Right lung (tissue), 2 donors: ENCODE measurements at regions not wholly inside any gene's neighbourhood (a gene's known extent, or its start where the extent isn't known, plus 50 kb on each side); places are given as distances from the start of the nearest gene placed in this dataset.
A peak's percentile ranks its signal among the peaks of the same experiment; 100 is the strongest.

Source experiments
- DNase-seq, 2 donors: peaks; one replicate each; pipeline ENCODE4 v3.0.0-alpha.2; 2013

GRCh38 chr12:105744371-105745058 lies 394.2 kb downstream of the NUAK1 start:
- DNase-seq: no peak

DNA sequence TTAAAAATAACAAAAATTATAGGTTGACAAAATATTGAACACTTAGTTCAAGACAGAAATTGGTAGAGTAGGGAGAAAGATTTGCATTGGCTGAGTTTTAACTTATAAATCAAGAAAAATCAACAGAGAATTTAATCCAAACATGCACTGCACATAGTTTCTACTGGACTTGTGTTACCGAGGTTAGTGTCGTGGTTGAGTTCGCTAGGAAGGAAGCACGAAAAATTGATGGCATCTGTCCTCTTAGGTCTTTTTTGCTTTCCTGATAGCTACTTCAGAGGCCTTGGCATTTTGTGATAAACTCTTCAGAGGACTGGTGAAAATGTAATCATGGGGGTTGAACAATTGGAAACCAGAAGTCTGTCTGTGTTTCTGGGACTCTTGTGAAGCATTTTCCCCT lies 392.9 kb downstream of the NUAK1 start:
- DNase-seq: no peak

- no peak for DNase-seq
Measured at GRCh38 chr12:105748806-105749600, 389.8 kb downstream of the NUAK1 start.

DNA sequence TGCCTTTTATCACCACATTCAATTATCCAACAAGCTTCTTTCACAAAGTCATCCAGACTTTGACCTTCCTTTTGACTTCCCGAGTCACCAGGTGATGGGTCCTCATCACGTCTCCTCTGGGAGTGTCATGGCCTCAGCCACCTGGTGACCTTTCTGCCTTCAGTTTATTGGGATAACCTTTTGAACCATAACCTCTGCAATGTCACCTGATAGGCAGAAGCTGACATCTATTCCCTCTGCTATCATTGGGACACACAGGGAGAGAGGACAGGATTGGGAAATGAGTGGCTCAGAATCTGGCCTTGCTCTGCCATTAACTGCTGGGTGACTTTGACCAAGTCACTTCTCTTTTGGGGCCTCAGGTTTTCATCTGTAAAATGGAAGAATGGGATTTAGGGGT lies 388.7 kb downstream of the NUAK1 start:
- DNase-seq: no peak

- no peak for DNase-seq
Measured at GRCh38 chr12:105754313-105754712, 384.4 kb downstream of the NUAK1 start.

- no peak for DNase-seq
Measured at GRCh38 chr12:105756961-105757360, 381.8 kb downstream of the NUAK1 start.

DNA sequence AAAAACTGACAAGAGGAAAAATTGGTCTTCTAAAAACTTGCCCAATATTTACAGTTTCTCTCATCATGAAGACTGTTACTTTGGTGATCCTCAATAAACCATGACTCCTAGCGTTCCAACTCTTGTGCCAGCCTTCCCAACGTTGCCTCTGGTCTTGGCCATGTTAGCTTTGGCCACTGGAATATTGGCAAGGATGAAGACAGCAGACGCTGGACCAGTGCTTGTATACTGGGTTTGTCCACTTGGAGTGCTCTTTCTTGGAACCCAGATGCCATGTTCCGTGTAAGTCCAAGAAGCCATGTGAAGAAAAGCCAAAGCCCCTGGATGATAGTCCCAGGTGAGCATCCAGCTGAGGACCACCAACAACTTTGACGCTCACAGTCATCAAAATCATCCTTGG lies 379.6 kb downstream of the NUAK1 start:
- no peak for DNase-seq

GRCh38 chr12:105761075-105761474 lies 377.7 kb downstream of the NUAK1 start:
- DNase-seq: no peak

- no peak for DNase-seq
Measured at GRCh38 chr12:105764216-105764835, 374.4 kb downstream of the NUAK1 start.

GRCh38 chr12:105765053-105766014 lies 373.4 kb downstream of the NUAK1 start:
- DNase-seq: no peak

- no peak for DNase-seq
Measured at GRCh38 chr12:105766029-105766428, 372.7 kb downstream of the NUAK1 start.

DNA sequence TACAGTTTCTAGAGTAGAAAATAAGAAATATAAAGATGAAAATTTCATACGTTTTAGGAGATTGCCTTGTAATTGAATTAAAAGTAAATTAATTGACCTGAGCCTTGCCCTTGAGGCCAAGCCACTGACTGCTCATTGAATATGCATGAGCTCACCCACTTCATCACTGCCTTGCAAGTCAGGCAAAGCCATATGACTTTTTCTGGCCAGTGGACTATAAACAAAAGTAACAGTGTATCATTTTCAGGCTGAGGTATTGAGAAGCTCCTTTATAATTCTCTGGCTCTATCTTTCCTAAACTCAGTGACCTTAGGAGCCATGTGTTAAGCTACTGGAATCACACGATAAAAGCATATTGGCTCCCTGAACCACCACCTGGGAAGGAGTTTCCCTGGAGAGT lies 369.3 kb downstream of the NUAK1 start:
- no peak for DNase-seq

DNA sequence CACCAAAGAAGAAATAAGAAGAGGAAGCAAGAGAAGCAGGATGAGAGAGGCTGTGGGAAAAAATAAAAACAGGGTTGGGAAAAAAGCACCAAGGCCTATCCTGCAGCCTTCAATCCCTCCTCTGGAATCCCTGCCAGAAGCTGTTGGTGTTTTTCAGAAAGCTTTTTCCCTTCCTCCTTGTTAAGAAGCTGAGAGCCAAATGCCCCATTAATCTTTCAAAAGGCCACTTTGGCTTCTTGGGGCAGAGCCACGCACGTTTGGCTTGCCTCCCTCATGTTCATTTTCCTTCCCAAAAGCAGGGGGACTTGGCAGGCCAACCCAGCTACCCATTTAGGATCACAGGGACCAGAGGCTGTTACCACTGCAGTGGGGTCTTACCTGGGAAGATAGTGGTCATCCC lies 365.3 kb downstream of the NUAK1 start:
- DNase-seq: no peak

DNA sequence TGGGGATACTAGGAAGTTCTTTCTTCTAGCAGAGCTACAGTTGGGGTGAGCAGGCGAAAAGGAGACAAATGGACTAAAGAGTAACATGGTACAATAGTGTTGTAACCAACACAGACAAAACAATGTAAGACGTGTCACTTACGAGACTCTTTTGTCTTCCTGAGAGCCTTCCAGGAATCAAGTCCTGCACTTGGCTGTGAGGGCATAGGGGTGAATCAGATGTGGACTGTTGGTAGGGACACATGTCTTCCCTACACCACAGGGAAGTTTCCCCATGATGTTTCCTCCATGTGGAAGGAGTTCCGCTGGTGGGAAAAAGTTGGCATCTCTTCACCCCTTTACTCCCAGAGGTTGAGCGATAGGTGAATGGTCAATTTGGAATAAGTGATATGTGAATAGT lies 364.7 kb downstream of the NUAK1 start:
- no peak for DNase-seq

DNA sequence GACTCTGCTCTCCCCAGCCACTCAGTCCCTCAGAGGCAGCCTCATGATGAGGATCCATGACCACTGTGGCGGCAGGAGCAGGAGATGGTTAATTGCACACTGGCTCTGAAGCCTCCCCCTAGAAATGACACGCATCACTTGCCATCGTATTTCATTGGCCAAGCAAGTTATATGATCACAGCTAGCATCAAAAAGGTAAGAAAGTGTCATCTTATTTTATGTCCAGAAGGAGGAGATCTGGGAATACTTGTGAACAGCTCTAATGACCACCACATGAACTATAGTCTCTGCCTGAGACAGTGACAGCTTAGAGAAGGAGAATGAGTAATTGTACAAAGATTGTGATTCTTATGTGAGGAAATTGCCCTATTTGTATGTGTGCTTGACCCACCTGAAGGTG lies 363.4 kb downstream of the NUAK1 start:
- no peak for DNase-seq

GRCh38 chr12:105783983-105784947 lies 354.5 kb downstream of the NUAK1 start:
- peak in 1 of 2 donors; percentile 6 for DNase-seq

DNA sequence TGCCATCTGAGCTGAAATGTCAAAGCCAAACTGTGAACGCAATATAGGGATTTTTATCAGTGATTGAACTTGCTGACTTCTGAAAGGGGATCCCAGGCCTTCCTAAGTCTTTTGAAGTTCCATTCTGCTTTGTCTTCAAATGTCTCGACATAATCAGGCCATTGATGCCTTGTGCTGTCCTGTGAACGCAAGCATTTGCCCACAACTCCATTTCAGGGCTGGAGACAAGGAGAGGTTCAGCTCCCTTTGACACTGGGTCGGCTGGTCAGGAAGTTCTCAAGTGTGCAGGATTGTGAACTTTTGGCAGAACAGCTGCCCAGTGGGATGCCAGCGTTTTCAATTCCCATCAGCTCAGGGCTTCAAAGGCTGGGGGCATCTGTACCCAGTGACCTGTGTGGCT lies 345.3 kb downstream of the NUAK1 start:
- no peak for DNase-seq

GRCh38 chr12:105798256-105798845 lies 340.4 kb downstream of the NUAK1 start:
- DNase-seq: no peak

GRCh38 chr12:105799103-105799502 lies 339.7 kb downstream of the NUAK1 start:
- no peak for DNase-seq

GRCh38 chr12:105801351-105801750 lies 337.4 kb downstream of the NUAK1 start:
- no peak for DNase-seq
